ENCODE measurements at regions not wholly inside any gene's neighbourhood (a gene's known extent, or its start where the extent isn't known, plus 50 kb on each side); places are given as distances from the start of the nearest gene placed in this dataset.

- FAIRE-seq (no peak), DNase-seq (ENCODE audit: insufficient read length, low spot score) (no peak)
- no peak for TF ChIP-seq SPI1 (IDR thresholded peaks at IDR 0.05; ENCODE audit: low read depth, low read length)
- TF ChIP-seq POU2F2 (IDR thresholded peaks at IDR 0.05; ENCODE audit: low read depth, low read length) = no peak
- no peak for TF ChIP-seq POLR2AphosphoS5 (IDR thresholded peaks at IDR 0.05; ENCODE audit: low read depth, low read length)
- TF ChIP-seq POLR2A (IDR thresholded peaks at IDR 0.05; ENCODE audit: low read depth, low read length) = no peak
- TF ChIP-seq TAF1 (IDR thresholded peaks at IDR 0.05; ENCODE audit: low read depth, low read length) = no peak
- no peak for TF ChIP-seq PAX5 (IDR thresholded peaks at IDR 0.05; ENCODE audit: insufficient read depth, low read length, severe bottlenecking)
Observed at GRCh38 chr7:35512716-35513115, 182.2 kb downstream of the HERPUD2 start.

DNA sequence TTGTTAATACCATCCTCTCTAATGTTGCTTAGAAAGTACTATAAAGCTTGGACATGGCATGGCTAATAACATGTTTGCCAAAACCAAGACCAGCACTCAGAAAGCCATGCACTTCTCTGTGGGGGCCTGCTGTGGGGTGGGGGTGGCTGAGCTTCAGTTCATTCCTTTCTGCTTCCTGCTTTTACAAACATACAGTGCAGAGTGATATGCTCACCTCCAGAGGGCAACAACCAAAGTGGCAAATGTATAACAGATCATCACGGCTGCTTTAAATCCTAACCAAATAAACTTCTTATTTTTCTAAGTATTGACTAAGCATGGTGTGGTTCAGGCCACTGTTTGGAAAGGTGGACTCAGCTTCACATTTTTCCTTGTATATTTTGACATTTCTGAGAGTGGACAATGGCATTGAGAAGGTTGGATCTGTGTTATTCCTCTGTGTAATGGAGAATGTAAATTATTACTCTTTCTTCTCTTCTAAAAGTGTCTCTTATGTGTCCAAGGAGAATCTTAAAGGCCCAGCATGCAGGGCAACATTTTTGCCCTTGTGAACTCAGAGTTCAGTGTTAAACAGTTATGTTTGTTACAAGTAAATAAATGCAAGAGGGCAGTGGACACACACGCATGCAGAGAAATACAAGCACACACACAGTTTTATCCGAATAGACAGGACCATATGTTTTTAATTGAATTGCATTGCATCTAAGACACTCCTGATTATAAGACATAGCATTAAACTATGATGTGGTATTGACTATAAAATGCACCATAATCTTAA, 186.1 kb downstream of the HERPUD2 start:
- FAIRE-seq = no peak
- DNase-seq (ENCODE audit: insufficient read length, low spot score) = no peak

DNA sequence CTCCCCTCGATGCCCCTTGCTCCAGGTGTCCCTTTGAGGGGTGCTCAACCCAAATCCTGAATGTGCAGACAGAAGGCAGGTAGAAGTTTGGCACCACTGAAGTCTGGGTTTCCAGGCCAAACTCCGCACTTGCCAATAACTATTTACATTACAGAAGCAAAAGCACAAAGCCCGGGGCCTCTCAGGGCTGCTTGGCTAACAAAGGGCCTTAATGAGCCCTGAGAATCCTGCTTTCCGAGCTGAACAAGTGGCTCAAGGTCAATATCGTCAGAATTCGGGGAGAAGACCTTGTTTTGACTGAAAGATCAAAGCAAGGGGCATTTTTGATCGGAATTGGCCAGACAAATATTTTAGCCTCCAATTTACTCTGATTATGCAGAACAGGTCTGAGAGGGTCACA, 189.9 kb downstream of the HERPUD2 start:
- no peak for FAIRE-seq
- TF ChIP-seq PAX5 (IDR thresholded peaks at IDR 0.05; ENCODE audit: insufficient read depth, low read length, severe bottlenecking) = no peak
- no peak for TF ChIP-seq POLR2AphosphoS5 (IDR thresholded peaks at IDR 0.05; ENCODE audit: low read depth, low read length)
- no peak for TF ChIP-seq TAF1 (IDR thresholded peaks at IDR 0.05; ENCODE audit: low read depth, low read length)
- no peak for TF ChIP-seq POLR2A (IDR thresholded peaks at IDR 0.05; ENCODE audit: low read depth, low read length)
- TF ChIP-seq SPI1 (IDR thresholded peaks at IDR 0.05; ENCODE audit: low read depth, low read length) = no peak
- no peak for TF ChIP-seq POU2F2 (IDR thresholded peaks at IDR 0.05; ENCODE audit: low read depth, low read length)
- DNase-seq (ENCODE audit: insufficient read length, low spot score) = no peak

More for the DNA sequence above, 186.1 kb downstream of the HERPUD2 start:
- TF ChIP-seq PAX5 (IDR thresholded peaks at IDR 0.05; ENCODE audit: insufficient read depth, low read length, severe bottlenecking) (no peak), SPI1 (IDR thresholded peaks at IDR 0.05; ENCODE audit: low read depth, low read length) (no peak), POU2F2 (IDR thresholded peaks at IDR 0.05; ENCODE audit: low read depth, low read length) (no peak), POLR2A (IDR thresholded peaks at IDR 0.05; ENCODE audit: low read depth, low read length) (no peak), TAF1 (IDR thresholded peaks at IDR 0.05; ENCODE audit: low read depth, low read length) (no peak), POLR2AphosphoS5 (IDR thresholded peaks at IDR 0.05; ENCODE audit: low read depth, low read length) (no peak)

- FAIRE-seq (no peak), DNase-seq (ENCODE audit: insufficient read length, low spot score) (no peak)
- TF ChIP-seq TAF1 (IDR thresholded peaks at IDR 0.05; ENCODE audit: low read depth, low read length) (no peak), POLR2A (IDR thresholded peaks at IDR 0.05; ENCODE audit: low read depth, low read length) (no peak), PAX5 (IDR thresholded peaks at IDR 0.05; ENCODE audit: insufficient read depth, low read length, severe bottlenecking) (no peak), POLR2AphosphoS5 (IDR thresholded peaks at IDR 0.05; ENCODE audit: low read depth, low read length) (no peak), SPI1 (IDR thresholded peaks at IDR 0.05; ENCODE audit: low read depth, low read length) (no peak), POU2F2 (IDR thresholded peaks at IDR 0.05; ENCODE audit: low read depth, low read length) (no peak)
Observed at GRCh38 chr7:35504365-35504764, 190.6 kb downstream of the HERPUD2 start.

DNA sequence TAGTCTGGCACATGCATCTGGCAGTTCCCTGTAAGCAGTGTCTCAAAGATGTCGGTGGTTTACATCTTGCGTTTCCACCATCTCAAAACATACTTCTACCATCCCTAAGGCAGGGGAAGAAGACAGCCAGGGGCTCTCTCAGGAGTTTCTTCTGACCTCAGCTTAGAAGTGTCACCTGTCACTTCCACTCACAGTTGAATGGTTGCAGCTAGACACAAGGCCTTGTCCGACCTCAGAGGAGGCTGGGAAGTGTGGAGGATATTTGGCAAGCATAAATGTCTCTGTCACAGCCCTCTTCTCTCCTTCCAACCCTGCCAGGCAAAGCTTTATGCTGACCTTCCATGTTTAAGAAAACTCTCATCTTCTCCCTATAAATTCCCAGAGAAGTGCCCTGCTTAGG, 193.3 kb downstream of the HERPUD2 start:
- FAIRE-seq = no peak
- no peak for DNase-seq (ENCODE audit: insufficient read length, low spot score)
- TF ChIP-seq SPI1 (IDR thresholded peaks at IDR 0.05; ENCODE audit: low read depth, low read length) (no peak), PAX5 (IDR thresholded peaks at IDR 0.05; ENCODE audit: insufficient read depth, low read length, severe bottlenecking) (no peak), POLR2A (IDR thresholded peaks at IDR 0.05; ENCODE audit: low read depth, low read length) (no peak), POLR2AphosphoS5 (IDR thresholded peaks at IDR 0.05; ENCODE audit: low read depth, low read length) (no peak), POU2F2 (IDR thresholded peaks at IDR 0.05; ENCODE audit: low read depth, low read length) (no peak), TAF1 (IDR thresholded peaks at IDR 0.05; ENCODE audit: low read depth, low read length) (no peak)

DNA sequence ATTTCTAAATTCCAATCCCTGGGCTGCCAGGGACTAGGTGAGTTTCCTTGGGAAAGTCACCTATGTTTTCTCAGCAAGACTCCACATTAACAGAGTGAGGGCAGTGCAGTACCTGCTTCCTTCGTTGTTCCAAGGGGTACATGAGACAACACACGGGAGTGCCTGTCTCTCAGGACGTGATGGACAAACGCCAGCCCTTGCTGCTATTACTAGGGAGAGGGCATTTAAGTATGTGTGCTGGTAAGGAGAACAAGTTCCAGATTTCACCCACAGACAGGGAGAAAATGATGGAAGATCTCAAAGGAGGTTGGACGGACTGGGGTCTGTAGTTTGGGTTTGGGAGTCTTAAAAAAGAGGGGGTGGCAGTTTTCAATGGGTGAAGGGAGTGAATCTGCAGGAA, 195.7 kb downstream of the HERPUD2 start:
- DNase-seq (ENCODE audit: insufficient read length, low spot score) = no peak
- no peak for FAIRE-seq
- TF ChIP-seq POLR2A (IDR thresholded peaks at IDR 0.05; ENCODE audit: low read depth, low read length) (no peak), SPI1 (IDR thresholded peaks at IDR 0.05; ENCODE audit: low read depth, low read length) (no peak), POLR2AphosphoS5 (IDR thresholded peaks at IDR 0.05; ENCODE audit: low read depth, low read length) (no peak)

DNA sequence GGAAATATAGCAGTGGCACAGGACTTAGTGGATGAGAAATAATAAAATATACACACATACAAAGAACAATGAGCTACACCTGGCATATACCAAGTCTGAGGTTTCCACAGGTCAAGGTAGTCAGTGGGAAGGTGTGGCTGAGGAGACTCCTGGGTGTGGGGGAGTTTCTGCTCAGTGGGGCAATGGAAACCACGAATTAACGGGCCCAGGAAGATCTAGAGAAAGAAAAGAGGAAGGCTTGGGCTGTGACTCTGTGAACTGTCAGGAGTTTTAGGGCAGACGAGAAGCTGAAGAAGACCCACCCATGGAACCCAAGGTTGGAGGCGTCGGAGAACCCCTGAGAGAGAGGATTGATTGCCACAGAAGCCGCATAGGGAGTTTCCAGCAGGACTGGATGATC, 196.5 kb downstream of the HERPUD2 start:
- TF ChIP-seq PAX5 (IDR thresholded peaks at IDR 0.05; ENCODE audit: insufficient read depth, low read length, severe bottlenecking) = no peak
- TF ChIP-seq SPI1 (IDR thresholded peaks at IDR 0.05; ENCODE audit: low read depth, low read length) = no peak
- no peak for TF ChIP-seq POLR2AphosphoS5 (IDR thresholded peaks at IDR 0.05; ENCODE audit: low read depth, low read length)
- TF ChIP-seq POLR2A (IDR thresholded peaks at IDR 0.05; ENCODE audit: low read depth, low read length) = no peak
- TF ChIP-seq POU2F2 (IDR thresholded peaks at IDR 0.05; ENCODE audit: low read depth, low read length) = no peak
- TF ChIP-seq TAF1 (IDR thresholded peaks at IDR 0.05; ENCODE audit: low read depth, low read length) = no peak
- no peak for DNase-seq (ENCODE audit: insufficient read length, low spot score)
- FAIRE-seq = no peak

DNA sequence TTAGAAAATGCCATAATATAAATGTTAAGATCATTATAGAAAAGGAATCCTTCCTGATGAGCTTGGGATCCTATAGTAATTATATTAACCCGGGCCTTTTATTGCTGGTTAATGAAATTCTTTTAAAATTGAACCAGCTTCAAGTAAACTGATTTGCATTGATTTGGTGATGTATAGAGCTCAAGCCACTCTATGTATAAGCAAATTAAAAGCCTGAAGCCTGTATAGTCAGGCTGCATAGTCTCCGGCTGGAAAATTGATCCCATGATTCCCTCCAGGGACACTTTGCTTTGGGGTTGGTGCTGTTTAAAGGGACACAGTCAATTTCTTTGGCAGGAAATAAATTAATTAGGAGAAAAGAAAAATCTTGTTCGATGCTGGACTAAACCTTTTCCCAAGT, 199.1 kb downstream of the HERPUD2 start:
- TF ChIP-seq PAX5 (IDR thresholded peaks at IDR 0.05; ENCODE audit: insufficient read depth, low read length, severe bottlenecking) = no peak
- no peak for TF ChIP-seq SPI1 (IDR thresholded peaks at IDR 0.05; ENCODE audit: low read depth, low read length)
- TF ChIP-seq POLR2AphosphoS5 (IDR thresholded peaks at IDR 0.05; ENCODE audit: low read depth, low read length) = no peak
- no peak for TF ChIP-seq TAF1 (IDR thresholded peaks at IDR 0.05; ENCODE audit: low read depth, low read length)
- no peak for TF ChIP-seq POU2F2 (IDR thresholded peaks at IDR 0.05; ENCODE audit: low read depth, low read length)
- TF ChIP-seq POLR2A (IDR thresholded peaks at IDR 0.05; ENCODE audit: low read depth, low read length) = no peak
- FAIRE-seq = no peak
- DNase-seq (ENCODE audit: insufficient read length, low spot score) = no peak

GRCh38 chr7:35495377-35495776, 199.6 kb downstream of the HERPUD2 start:
- FAIRE-seq (no peak), DNase-seq (ENCODE audit: insufficient read length, low spot score) (no peak)
- TF ChIP-seq PAX5 (IDR thresholded peaks at IDR 0.05; ENCODE audit: insufficient read depth, low read length, severe bottlenecking) (no peak), POLR2AphosphoS5 (IDR thresholded peaks at IDR 0.05; ENCODE audit: low read depth, low read length) (no peak), SPI1 (IDR thresholded peaks at IDR 0.05; ENCODE audit: low read depth, low read length) (no peak), POLR2A (IDR thresholded peaks at IDR 0.05; ENCODE audit: low read depth, low read length) (no peak), TAF1 (IDR thresholded peaks at IDR 0.05; ENCODE audit: low read depth, low read length) (no peak), POU2F2 (IDR thresholded peaks at IDR 0.05; ENCODE audit: low read depth, low read length) (no peak)

All from GM12891 (cell line).